ENCODE measurements at regions not wholly inside any gene's neighbourhood (a gene's known extent, or its start where the extent isn't known, plus 50 kb on each side); places are given as distances from the start of the nearest gene placed in this dataset.

GRCh38 chr2:605674-606608 is 71.3 kb downstream of the TMEM18 start:
- no peak overlapping the region for H3K9ac ChIP-seq (replicated peaks; ENCODE audit: extremely low read depth, insufficient read depth, low read length)
- H4K20me1 ChIP-seq (replicated peaks; ENCODE audit: control insufficient read depth, extremely low read depth, insufficient read depth, low read length), result no peaks in the 10 kb centered on the region
- no peaks in the 10 kb centered on the region for H3K27me3 ChIP-seq (ENCODE audit: control insufficient read depth in 2 of 2, insufficient read depth in 2 of 2, low read length in 2 of 2)
- H3K27ac ChIP-seq (ENCODE audit: insufficient read depth, low read depth, low read length), result no peak overlapping the region
- TF ChIP-seq CTCF (IDR thresholded peaks at IDR 0.05; ENCODE audit: extremely low read depth in 1 of 2, insufficient read depth in 1 of 2, low read depth in 1 of 2, low read length in 2 of 2), result no peak
- TF ChIP-seq EZH2 (IDR thresholded peaks at IDR 0.05; ENCODE audit: borderline replicate concordance, low read depth, low read length, severe bottlenecking), result no peak
- TF ChIP-seq GATA2 (IDR thresholded peaks at IDR 0.05; ENCODE audit: insufficient read depth, insufficient read length, low read depth, low read length), result no peak
- no peak for TF ChIP-seq FOS (IDR thresholded peaks at IDR 0.05; ENCODE audit: borderline replicate concordance, insufficient read depth, low read length)
- no peak for TF ChIP-seq POLR2AphosphoS5 (IDR thresholded peaks at IDR 0.05; ENCODE audit: insufficient read depth, low read depth, low read length)
- TF ChIP-seq JUN (IDR thresholded peaks at IDR 0.05; ENCODE audit: borderline replicate concordance, insufficient read depth, insufficient read length, low read depth), result no peak
- no peak for TF ChIP-seq MAX (IDR thresholded peaks at IDR 0.05; ENCODE audit: insufficient read depth, insufficient read length)
- no peak for TF ChIP-seq MYC (IDR thresholded peaks at IDR 0.05; ENCODE audit: low read depth, low read length)
- TF ChIP-seq POLR2A (IDR thresholded peaks at IDR 0.05; ENCODE audit: low read depth, low read length), result no peak
- H3K36me3 ChIP-seq (ENCODE audit: control insufficient read depth in 2 of 2, extremely low read depth in 1 of 2, insufficient read depth in 2 of 2, low read length in 2 of 2), result no peaks in the 10 kb centered on the region
- no peak overlapping the region for H3K4me2 ChIP-seq (ENCODE audit: insufficient read depth, low read length)
- no peaks in the 10 kb centered on the region for H3K9me1 ChIP-seq (replicated peaks; ENCODE audit: control insufficient read depth, extremely low read depth, insufficient read depth, low read length)
- peaks cover under 1% of the 10 kb centered on the region for H3K9me3 ChIP-seq (replicated peaks; ENCODE audit: control insufficient read depth, insufficient read depth, low read length)
- no peak overlapping the region for H3K4me3 ChIP-seq (replicated peaks in 1 of 3; ENCODE audit: insufficient read depth in 1 of 3, low read depth in 1 of 3, low read length in 3 of 3)
- intact Hi-C loops (cut with micrococcal nuclease), result no loop called here
- no peaks in the 10 kb centered on the region for H3K4me1 ChIP-seq (ENCODE audit: control insufficient read depth, extremely low read depth, insufficient read depth, low read length)
- ChIA-PET CTCF (no interaction called here), POLR2A (no interaction called here)
- DNase-seq (ENCODE audit: low read depth, low spot score) (no peak), FAIRE-seq (no peak)
- no peak overlapping the region for H2AFZ ChIP-seq (ENCODE audit: low read depth, low read length)
- BruUV-seq (replicated peaks), result no TSS peak
- dilution Hi-C loops (cut with MboI; ENCODE audit: extremely low pct_ligation_motif_present, low sequenced_read_pairs), result no loop called here
- H3K79me2 ChIP-seq (ENCODE audit: control insufficient read depth, insufficient read depth, low read length), result no peaks in the 10 kb centered on the region

Measured in endothelial cell of umbilical vein (primary cell).